ENCODE measurements at regions not wholly inside any gene's neighbourhood (a gene's known extent, or its start where the extent isn't known, plus 50 kb on each side); places are given as distances from the start of the nearest gene placed in this dataset.

- Histone ChIP-seq H3K79me2 (ENCODE audit: control insufficient read depth, insufficient read depth, low read length) (no peaks in the 10 kb centered on the region), H3K36me3 (ENCODE audit: control insufficient read depth in 2 of 2, extremely low read depth in 1 of 2, insufficient read depth in 2 of 2, low read length in 2 of 2) (no peaks in the 10 kb centered on the region), H3K4me3 (replicated peaks in 1 of 3; ENCODE audit: insufficient read depth in 1 of 3, low read depth in 1 of 3, low read length in 3 of 3) (no peak overlapping the region), H4K20me1 (replicated peaks; ENCODE audit: control insufficient read depth, extremely low read depth, insufficient read depth, low read length) (no peaks in the 10 kb centered on the region), H3K4me1 (ENCODE audit: control insufficient read depth, extremely low read depth, insufficient read depth, low read length) (peaks cover 18% of the 10 kb centered on the region), H3K4me2 (ENCODE audit: insufficient read depth, low read length) (no peak overlapping the region), H3K27me3 (ENCODE audit: control insufficient read depth in 2 of 2, insufficient read depth in 2 of 2, low read length in 2 of 2) (no peaks in the 10 kb centered on the region), H2AFZ (ENCODE audit: low read depth, low read length) (no peak overlapping the region), H3K27ac (ENCODE audit: insufficient read depth, low read depth, low read length) (no peak overlapping the region), H3K9me1 (replicated peaks; ENCODE audit: control insufficient read depth, extremely low read depth, insufficient read depth, low read length) (no peaks in the 10 kb centered on the region), H3K9me3 (replicated peaks; ENCODE audit: control insufficient read depth, insufficient read depth, low read length) (no peaks in the 10 kb centered on the region), H3K9ac (replicated peaks; ENCODE audit: extremely low read depth, insufficient read depth, low read length) (no peak overlapping the region)
- DNase-seq (ENCODE audit: low read depth, low spot score) (no peak), FAIRE-seq (no peak)
- intact Hi-C loops (cut with micrococcal nuclease), result no loop called here
- dilution Hi-C loops (cut with MboI; ENCODE audit: extremely low pct_ligation_motif_present, low sequenced_read_pairs), result loop anchor here (25.0 kb wide), 1 partner anchor 339 kb away; the partner anchor contains the start of gene RND3
- no peak for TF ChIP-seq POLR2A (IDR thresholded peaks at IDR 0.05; ENCODE audit: low read depth, low read length)
- TF ChIP-seq EZH2 (IDR thresholded peaks at IDR 0.05; ENCODE audit: borderline replicate concordance, low read depth, low read length, severe bottlenecking), result no peak
- no peak for TF ChIP-seq GATA2 (IDR thresholded peaks at IDR 0.05; ENCODE audit: insufficient read depth, insufficient read length, low read depth, low read length)
- no peak for TF ChIP-seq FOS (IDR thresholded peaks at IDR 0.05; ENCODE audit: borderline replicate concordance, insufficient read depth, low read length)
- TF ChIP-seq MYC (IDR thresholded peaks at IDR 0.05; ENCODE audit: low read depth, low read length), result no peak
- TF ChIP-seq CTCF (IDR thresholded peaks at IDR 0.05; ENCODE audit: extremely low read depth in 1 of 2, insufficient read depth in 1 of 2, low read depth in 1 of 2, low read length in 2 of 2), result no peak
- no peak for TF ChIP-seq JUN (IDR thresholded peaks at IDR 0.05; ENCODE audit: borderline replicate concordance, insufficient read depth, insufficient read length, low read depth)
- ChIA-PET POLR2A (no interaction called here), CTCF (interaction anchor here (0.7 to 1.4 kb wide), 3 partner anchors 15 to 550 kb away, joined by 3 read pairs; no protein-coding TSS in a partner anchor)
- BruUV-seq (replicated peaks), result no TSS peak
These were observed 339.4 kb downstream of the RND3 start for GRCh38 chr2:150147889-150148683.
